ENCODE measurements at regions not wholly inside any gene's neighbourhood (a gene's known extent, or its start where the extent isn't known, plus 50 kb on each side); places are given as distances from the start of the nearest gene placed in this dataset.
"Not testable (repeated sequence)": the region's sequence is repeated elsewhere in the genome, so short reads cannot be mapped to it uniquely, and the experiment has no call there.

DNA sequence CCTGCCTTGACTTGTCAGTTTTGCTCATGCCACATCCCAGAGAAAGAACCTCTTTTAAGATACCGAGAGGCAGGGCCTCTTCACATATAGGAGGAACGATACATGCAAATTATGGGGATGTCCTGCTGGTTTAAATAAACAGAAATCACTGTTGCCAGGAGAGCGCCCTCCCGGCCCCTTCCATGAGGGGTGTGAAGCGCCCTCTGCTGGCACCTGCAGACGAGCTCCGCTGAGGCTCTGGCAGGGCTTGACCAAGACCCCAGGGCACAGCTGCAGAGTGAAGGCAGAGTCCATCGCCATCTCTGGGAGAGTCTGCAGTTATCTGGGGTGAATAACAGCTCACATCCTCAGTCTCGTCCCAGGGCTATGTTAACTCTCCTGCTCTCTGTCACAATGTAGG, 468.8 kb downstream of the RPIA start:
- not testable (repeated sequence) for TF ChIP-seq POLR2AphosphoS5, CTCF, EP300 (IDR thresholded peaks at IDR 0.05)
